RWPE1 (cell line): ENCODE measurements at regions not wholly inside any gene's neighbourhood (a gene's known extent, or its start where the extent isn't known, plus 50 kb on each side); places are given as distances from the start of the nearest gene placed in this dataset.

Experiments used
- CTCF ChIA-PET: fragments of 350-600 bp; sonication (Branson Sonifier 250); formaldehyde crosslinking; extraction: SDS; loops from one replicate; lab custom pipeline; 2021; lab: Yijun Ruan, JAX
- POLR2A ChIA-PET: fragments of 400-600 bp; formaldehyde crosslinking; extraction: SDS; loops from one replicate; lab custom pipeline; 2020; ENCODE audit warnings: antibody characterized with exemption; ENCODE audit not compliant: low non-redundant PET; lab: Yijun Ruan, JAX
- DNase-seq: peaks from one replicate; pipeline ENCODE4 v3.0.0; 2012; ENCODE audit warnings: low spot score
- H3K27ac ChIP-seq: fragments of 450-650 bp; 2 replicates; pipeline ENCODE4 v1.5.1; 2017
- TF ChIP-seq, protein P1 (sequence below): fragments of 450-650 bp; conservative IDR thresholded peaks from 2 replicates; pipeline ENCODE4 v1.5.1; 2017; ENCODE audit warnings: low read depth, mild to moderate bottlenecking

GRCh38 chr2:151176661-151177060 lies 85.0 kb downstream of the RBM43 start:
- ChIA-PET POLR2A (no interaction called here), CTCF (interaction anchor here (0.7 kb wide), 1 partner anchor 8 kb away, joined by 5 read pairs; no protein-coding TSS in a partner anchor)
- DNase-seq = no peak
- TF ChIP-seq, protein P1, sequence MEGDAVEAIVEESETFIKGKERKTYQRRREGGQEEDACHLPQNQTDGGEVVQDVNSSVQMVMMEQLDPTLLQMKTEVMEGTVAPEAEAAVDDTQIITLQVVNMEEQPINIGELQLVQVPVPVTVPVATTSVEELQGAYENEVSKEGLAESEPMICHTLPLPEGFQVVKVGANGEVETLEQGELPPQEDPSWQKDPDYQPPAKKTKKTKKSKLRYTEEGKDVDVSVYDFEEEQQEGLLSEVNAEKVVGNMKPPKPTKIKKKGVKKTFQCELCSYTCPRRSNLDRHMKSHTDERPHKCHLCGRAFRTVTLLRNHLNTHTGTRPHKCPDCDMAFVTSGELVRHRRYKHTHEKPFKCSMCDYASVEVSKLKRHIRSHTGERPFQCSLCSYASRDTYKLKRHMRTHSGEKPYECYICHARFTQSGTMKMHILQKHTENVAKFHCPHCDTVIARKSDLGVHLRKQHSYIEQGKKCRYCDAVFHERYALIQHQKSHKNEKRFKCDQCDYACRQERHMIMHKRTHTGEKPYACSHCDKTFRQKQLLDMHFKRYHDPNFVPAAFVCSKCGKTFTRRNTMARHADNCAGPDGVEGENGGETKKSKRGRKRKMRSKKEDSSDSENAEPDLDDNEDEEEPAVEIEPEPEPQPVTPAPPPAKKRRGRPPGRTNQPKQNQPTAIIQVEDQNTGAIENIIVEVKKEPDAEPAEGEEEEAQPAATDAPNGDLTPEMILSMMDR = no peak
- no peak overlapping the region for H3K27ac ChIP-seq

DNA sequence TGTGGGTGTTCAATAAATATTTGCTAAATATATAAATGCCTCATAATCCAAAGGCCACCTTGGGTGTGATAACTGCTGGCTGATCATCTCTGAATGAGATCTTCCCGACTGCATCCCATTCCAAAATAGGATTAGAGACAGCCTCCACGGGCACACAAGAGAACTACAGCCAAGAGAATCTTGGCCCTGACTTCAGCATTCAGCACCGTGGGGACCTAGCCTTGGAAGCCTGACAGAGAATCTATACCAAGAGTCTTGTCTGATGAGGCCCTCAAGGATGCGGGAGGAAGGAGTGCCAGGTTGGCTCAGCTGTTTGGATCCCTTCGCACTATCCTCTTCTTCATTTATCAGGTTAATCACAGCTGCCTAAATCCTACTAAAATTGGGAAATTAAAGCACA lies 85.8 kb downstream of the RBM43 start:
- CTCF ChIA-PET = interaction anchor here (0.7 kb wide), 1 partner anchor 7 kb away, joined by 5 read pairs; no protein-coding TSS in a partner anchor

GRCh38 chr2:151174127-151174526 lies 87.5 kb downstream of the RBM43 start:
- DNase-seq = no peak
- POLR2A ChIA-PET = no interaction called here
- CTCF ChIA-PET = no interaction called here
- H3K27ac ChIP-seq = no peak overlapping the region
- TF ChIP-seq, protein P1 = no peak

More for the DNA sequence above, 85.8 kb downstream of the RBM43 start:
- no peak for DNase-seq
- no peak overlapping the region for H3K27ac ChIP-seq
- POLR2A ChIA-PET = no interaction called here
- TF ChIP-seq, protein P1 = no peak

DNA sequence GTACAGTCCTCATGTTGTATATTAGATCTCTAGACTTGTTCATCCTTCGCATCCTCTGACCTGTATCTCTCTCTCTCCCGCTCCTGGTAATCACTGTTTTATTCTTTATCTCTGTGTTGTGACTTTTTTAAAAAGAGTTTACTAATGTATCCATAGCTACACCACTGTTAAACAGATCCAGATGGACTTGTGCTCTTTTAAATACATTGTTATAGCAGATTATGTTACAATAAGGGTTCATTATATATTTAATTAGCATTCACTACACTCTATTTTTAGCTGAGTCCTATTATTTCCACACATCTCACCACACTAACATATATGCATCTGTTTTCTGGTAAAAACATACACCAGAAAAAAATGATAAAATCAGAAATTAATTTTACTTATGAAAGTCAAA lies 90.5 kb downstream of the RBM43 start:
- TF ChIP-seq, protein P1 = no peak
- ChIA-PET POLR2A (no interaction called here), CTCF (no interaction called here)
- H3K27ac ChIP-seq = no peak overlapping the region
- no peak for DNase-seq

GRCh38 chr2:151166410-151166809 lies 95.3 kb downstream of the RBM43 start:
- H3K27ac ChIP-seq = no peak overlapping the region
- CTCF ChIA-PET = interaction anchor here (0.9 kb wide), 1 partner anchor 72 kb away, joined by 3 read pairs; no protein-coding TSS in a partner anchor
- DNase-seq = no peak
- TF ChIP-seq, protein P1 = no peak
- POLR2A ChIA-PET = no interaction called here

GRCh38 chr2:151165105-151165684 lies 96.5 kb downstream of the RBM43 start:
- DNase-seq = no peak
- no peak overlapping the region for H3K27ac ChIP-seq
- TF ChIP-seq, protein P1 = no peak
- ChIA-PET CTCF (no interaction called here), POLR2A (no interaction called here)
